K562 (cell line): ENCODE measurements at regions not wholly inside any gene's neighbourhood (a gene's known extent, or its start where the extent isn't known, plus 50 kb on each side); places are given as distances from the start of the nearest gene placed in this dataset.

Source experiments
- ATAC-seq: fragments of 200-7000 bp; cut with Tn5 transposase; 3 replicates; pipeline ENCODE4 v1.9.1; 2020; ENCODE audit warnings: moderate library complexity
- BruUV-seq: library from RNA; stranded (reverse); fragments of 400-500 nt; replicated peaks from 2 replicates; lab custom pipeline; 2021; lab: Mats Ljungman, UMichigan
- CTCF ChIA-PET: fragments of 300-600 bp; formaldehyde crosslinking; extraction: SDS; loops from one replicate; lab custom pipeline; 2021; ENCODE audit warnings: low intra/inter-chr PET ratio; lab: Yijun Ruan, JAX
- POLR2A ChIA-PET: fragments of 300-600, 350-650 bp; sonication (Branson Sonifier 250); formaldehyde crosslinking; extraction: SDS; loops from one replicate; lab custom pipeline; 2021; ENCODE audit warnings: antibody characterized with exemption, inconsistent platforms; lab: Yijun Ruan, JAX
- DNase-seq, 4 experiments: peaks; one replicate each; pipeline versions ENCODE4 v3.0.0 to v3.0.0-alpha.2; 2011 to 2018; ENCODE audit warnings: low spot score in 3 of 4, mixed read lengths in 3 of 4; ENCODE audit errors: extremely low read depth in 1 of 4
- FAIRE-seq: peaks from 2 replicates; lab custom pipeline; 2011; peaks lifted over from hg19 to GRCh38; lab: Jason Lieb, UNC
- H2AFZ ChIP-seq: 2 replicates; pipeline ENCODE4 v1.6.0; 2011; ENCODE audit warnings: low read depth, low read length, control low read depth, inconsistent platforms
- H3K27ac ChIP-seq: fragments of 200-600 bp; 3 replicates; pipeline ENCODE4 v1.8.0; 2011; ENCODE audit warnings: low read depth, mild to moderate bottlenecking, control low read depth, inconsistent platforms, low read length, moderate library complexity, mixed read lengths; ENCODE audit errors: extremely low read depth
- H3K27me3 ChIP-seq, 2 experiments: fragments of 300-600 bp in 1 of 2; 2 replicates in 1 of 2; 3 replicates in 1 of 2; pipeline versions ENCODE4 v1.6.0 to v1.8.0; 2011; ENCODE audit warnings: inconsistent platforms in 2 of 2, low read length in 2 of 2, mild to moderate bottlenecking in 1 of 2, mixed read lengths in 1 of 2, moderate library complexity in 1 of 2; ENCODE audit not compliant: control insufficient read depth in 2 of 2, insufficient read depth in 2 of 2
- H3K36me3 ChIP-seq: fragments of 300-600 bp; 3 replicates; pipeline ENCODE4 v1.8.0; 2011; ENCODE audit warnings: mild to moderate bottlenecking, low read length, inconsistent platforms; ENCODE audit not compliant: control insufficient read depth, insufficient read depth
- H3K4me1 ChIP-seq, 2 experiments: fragments of 200-600 bp in 1 of 2; replicated peaks in 1 of 2; 2 replicates in 1 of 2; 3 replicates in 1 of 2; pipeline versions ENCODE4 v1.5.1 to v1.8.0; 2011; ENCODE audit warnings: inconsistent platforms in 2 of 2, low read length in 2 of 2, mild to moderate bottlenecking in 1 of 2, mixed read lengths in 1 of 2, moderate library complexity in 1 of 2; ENCODE audit not compliant: control insufficient read depth in 2 of 2, insufficient read depth in 2 of 2
- H3K4me2 ChIP-seq: 2 replicates; pipeline ENCODE4 v1.6.1; 2011; ENCODE audit warnings: low read length, control low read depth, inconsistent platforms, mixed read lengths; ENCODE audit not compliant: insufficient read depth
- H3K4me3 ChIP-seq: fragments of 200-600 bp; sonication (generic), shearing (Covaris generic); 2 replicates; pipeline ENCODE4 v1.5.1; 2016; ENCODE audit warnings: control low read depth, inconsistent platforms
- H3K79me2 ChIP-seq: fragments of 200-600 bp; 3 replicates; pipeline ENCODE4 v1.8.0; 2011; ENCODE audit warnings: low read length, inconsistent platforms; ENCODE audit not compliant: control insufficient read depth, insufficient read depth
- H3K9ac ChIP-seq, 2 experiments: 2 replicates each; pipeline versions ENCODE4 v1.6.0 to v1.6.1; 2011; ENCODE audit warnings: low read depth in 2 of 2, low read length in 2 of 2, control low read depth in 1 of 2, inconsistent platforms in 1 of 2, mild to moderate bottlenecking in 1 of 2, mixed read lengths in 1 of 2; ENCODE audit not compliant: insufficient read depth in 1 of 2
- H3K9me1 ChIP-seq: one replicate; pipeline ENCODE4 v1.6.0; 2011; ENCODE audit warnings: inconsistent platforms, mild to moderate bottlenecking, low read length, moderate library complexity; ENCODE audit not compliant: control insufficient read depth, insufficient read depth
- H3K9me3 ChIP-seq: replicated peaks from 2 replicates; pipeline ENCODE4 v1.5.1; 2011; ENCODE audit warnings: low read depth, low read length, inconsistent platforms; ENCODE audit not compliant: control insufficient read depth, insufficient read depth
- H4K20me1 ChIP-seq: replicated peaks from 2 replicates; pipeline ENCODE4 v1.6.1; 2011; ENCODE audit warnings: low read length, inconsistent platforms, mixed read lengths; ENCODE audit not compliant: control insufficient read depth, insufficient read depth
- ADNP ChIP-seq: fragments of 200-800 bp; sonication (Bioruptor generic); IDR thresholded peaks from 2 replicates; pipeline ENCODE4 v1.6.1; 2016; ENCODE audit warnings: missing genetic modification characterization, missing compliant biosample characterization
- FOXA1 ChIP-seq: fragments of 450-650 bp; IDR thresholded peaks from 2 replicates; pipeline ENCODE4 v1.6.1; 2016; ENCODE audit warnings: mild to moderate bottlenecking, borderline replicate concordance
- GABPB2 ChIP-seq: fragments of 250-450 bp; sonication (Bioruptor Pico); conservative IDR thresholded peaks from 2 replicates; pipeline ENCODE4 v1.5.1; 2021; ENCODE audit warnings: mild to moderate bottlenecking
- HMBOX1 ChIP-seq: sonication (generic); IDR thresholded peaks from 2 replicates; pipeline ENCODE4 v1.6.1; 2016
- HNRNPK ChIP-seq: fragments of 200-400 bp; formaldehyde crosslinking; IDR thresholded peaks from one replicate; pipeline ENCODE4 v1.6.1; 2018; ENCODE audit warnings: mild to moderate bottlenecking, low read depth, low read length; ENCODE audit not compliant: poor library complexity, severe bottlenecking
- SMARCA4 ChIP-seq: fragments of 450-650 bp; IDR thresholded peaks from 2 replicates; pipeline ENCODE4 v1.6.1; 2016
- SP1 ChIP-seq: sonication (generic); formaldehyde crosslinking; IDR thresholded peaks from 2 replicates; pipeline ENCODE4 v1.8.1; 2022; ENCODE audit warnings: mild to moderate bottlenecking, missing genetic modification reagents
- SPI1 ChIP-seq: IDR thresholded peaks from 2 replicates; pipeline ENCODE4 v1.6.1; 2011; ENCODE audit warnings: low read depth, low read length, control low read depth, borderline replicate concordance
- ZBTB33 ChIP-seq: sonication (generic); formaldehyde crosslinking; IDR thresholded peaks from 2 replicates; pipeline ENCODE4 v1.8.1; 2023; ENCODE audit warnings: mild to moderate bottlenecking, missing genetic modification reagents
- ZNF184 ChIP-seq: sonication (generic); formaldehyde crosslinking; IDR thresholded peaks from 2 replicates; pipeline ENCODE4 v1.5.0; 2020; ENCODE audit warnings: missing genetic modification reagents
- ZNF224 ChIP-seq: sonication (generic); formaldehyde crosslinking; IDR thresholded peaks from 2 replicates; pipeline ENCODE4 v1.8.0; 2022; ENCODE audit warnings: mild to moderate bottlenecking, missing genetic modification reagents
- WGBS: fragments of 100-300 bp; shearing (Covaris generic); methylation state at CpG from one replicate; pipeline ENCODE4 v1.1.6; 2016; ENCODE audit warnings: low coverage, mixed read lengths; ENCODE audit not compliant: insufficient coverage; ENCODE audit errors: missing lambda C conversion rate; 5-methylcytosine and 5-hydroxymethylcytosine counted together
- in situ Hi-C: fragments of 300-500 bp; cut with MboI; formaldehyde crosslinking; loops from 4 replicates; pipeline ENCODE4 v1.15.0; 2018; ENCODE audit warnings: inconsistent platforms, mixed read lengths
- intact Hi-C: fragments of 100-400 bp; cut with micrococcal nuclease; formaldehyde crosslinking; loops from 2 replicates; pipeline ENCODE4 v1.14.2; 2022

GRCh38 chr2:181235011-181235410 is 222.2 kb upstream of the ITGA4 start:
- H3K4me1 ChIP-seq: no peaks in the 10 kb centered on the region
- no peak overlapping the region for H2AFZ ChIP-seq
- H4K20me1 ChIP-seq: no peaks in the 10 kb centered on the region
- no peak overlapping the region for H3K27ac ChIP-seq
- no TSS peak for BruUV-seq
- ATAC-seq (no peak), DNase-seq (no peak), FAIRE-seq (no peak)
- H3K9ac ChIP-seq: no peak overlapping the region
- 0% methylated on average over 1 of the region's 1 CpG for WGBS
- no peaks in the 10 kb centered on the region for H3K9me3 ChIP-seq
- no peaks in the 10 kb centered on the region for H3K36me3 ChIP-seq
- ChIA-PET POLR2A (no interaction called here), CTCF (no interaction called here)
- H3K4me3 ChIP-seq: no peak overlapping the region
- in situ Hi-C loops: no loop called here
- no peak overlapping the region for H3K4me2 ChIP-seq
- intact Hi-C loops: no loop called here
- no peaks in the 10 kb centered on the region for H3K9me1 ChIP-seq
- no peaks in the 10 kb centered on the region for H3K79me2 ChIP-seq
- H3K27me3 ChIP-seq: no peaks in the 10 kb centered on the region
- no peak for TF ChIP-seq SMARCA4
- TF ChIP-seq ADNP (tag): peak; percentile 58

- in situ Hi-C loops: no loop called here
- ChIA-PET CTCF (no interaction called here), POLR2A (no interaction called here)
- no peaks in the 10 kb centered on the region for H3K9me3 ChIP-seq
- BruUV-seq: no TSS peak
- no peak overlapping the region for H3K27ac ChIP-seq
- H3K4me3 ChIP-seq: no peak overlapping the region
- no peaks in the 10 kb centered on the region for H3K9me1 ChIP-seq
- no peaks in the 10 kb centered on the region for H3K79me2 ChIP-seq
- H3K4me1 ChIP-seq: no peaks in the 10 kb centered on the region
- H2AFZ ChIP-seq: no peak overlapping the region
- H4K20me1 ChIP-seq: no peaks in the 10 kb centered on the region
- DNase-seq: no peak
- no peak overlapping the region for H3K4me2 ChIP-seq
- 2% methylated on average over 4 of the region's 4 CpGs for WGBS
- no peaks in the 10 kb centered on the region for H3K36me3 ChIP-seq
- no peak overlapping the region for H3K9ac ChIP-seq
- FAIRE-seq: no peak
- intact Hi-C loops: no loop called here
- no peak for ATAC-seq
- H3K27me3 ChIP-seq: no peaks in the 10 kb centered on the region
- TF ChIP-seq FOXA1: no peak
- no peak for TF ChIP-seq SPI1
- TF ChIP-seq HMBOX1: no peak
- TF ChIP-seq HNRNPK: no peak
- TF ChIP-seq ZNF184 (CRISPR knock-in tag): no peak
- no peak for TF ChIP-seq ZBTB33 (CRISPR knock-in tag)
- no peak for TF ChIP-seq SP1 (CRISPR knock-in tag)
- TF ChIP-seq ZNF224 (CRISPR knock-in tag): no peak
- no peak for TF ChIP-seq GABPB2 (CRISPR knock-in tag)
These were observed 221.3 kb upstream of the ITGA4 start for GRCh38 chr2:181235683-181236459.
